H9 (cell line): ENCODE measurements at regions not wholly inside any gene's neighbourhood (a gene's known extent, or its start where the extent isn't known, plus 50 kb on each side); places are given as distances from the start of the nearest gene placed in this dataset.

ENCODE experiments used
- DNase-seq: peaks from one replicate; pipeline ENCODE4 v3.0.0-alpha.2; 2017
- H2AFZ ChIP-seq: one replicate; pipeline ENCODE4 v1.6.1; 2013; ENCODE audit warnings: mild to moderate bottlenecking, low read length, control low read depth, moderate library complexity
- H2AK5ac ChIP-seq: 2 replicates; pipeline ENCODE4 v1.6.1; 2013; ENCODE audit warnings: low read length, control low read depth, mixed read lengths; ENCODE audit not compliant: insufficient read length
- H2BK120ac ChIP-seq: one replicate; pipeline ENCODE4 v1.6.1; 2013; ENCODE audit warnings: low read depth, mild to moderate bottlenecking, low read length, control low read depth, inconsistent platforms; ENCODE audit not compliant: poor library complexity, severe bottlenecking
- H2BK12ac ChIP-seq: 2 replicates; pipeline ENCODE4 v1.6.1; 2013; ENCODE audit warnings: low read length, control low read depth, mixed read lengths, low read depth; ENCODE audit not compliant: insufficient read length
- H2BK15ac ChIP-seq: 2 replicates; pipeline ENCODE4 v1.6.1; 2013; ENCODE audit warnings: low read depth, low read length, control low read depth
- H2BK20ac ChIP-seq: one replicate; pipeline ENCODE4 v1.6.1; 2013; ENCODE audit warnings: low read depth, mild to moderate bottlenecking, low read length, control low read depth, inconsistent platforms; ENCODE audit not compliant: poor library complexity, severe bottlenecking
- H2BK5ac ChIP-seq: 2 replicates; pipeline ENCODE4 v1.6.1; 2013; ENCODE audit warnings: low read length, control low read depth, mixed read lengths; ENCODE audit not compliant: insufficient read length
- H3K14ac ChIP-seq: 2 replicates; pipeline ENCODE4 v1.6.1; 2013; ENCODE audit warnings: low read length, control low read depth; ENCODE audit not compliant: insufficient read depth
- H3K18ac ChIP-seq: 2 replicates; pipeline ENCODE4 v1.6.1; 2013; ENCODE audit warnings: low read depth, mild to moderate bottlenecking, mixed read lengths, low read length, control low read depth; ENCODE audit not compliant: insufficient read length
- H3K23ac ChIP-seq: 2 replicates; pipeline ENCODE4 v1.6.1; 2013; ENCODE audit warnings: low read length, control low read depth, mixed read lengths, low read depth; ENCODE audit not compliant: insufficient read length
- H3K23me2 ChIP-seq: 2 replicates; pipeline ENCODE4 v1.6.1; 2013; ENCODE audit warnings: low read depth, mild to moderate bottlenecking, mixed read lengths, low read length, control low read depth; ENCODE audit not compliant: insufficient read length, poor library complexity, severe bottlenecking
- H3K27ac ChIP-seq: 2 replicates; pipeline ENCODE4 v1.5.1; 2013; ENCODE audit warnings: low read length, control low read depth, mixed read lengths, low read depth; ENCODE audit not compliant: insufficient read length
- H3K27me3 ChIP-seq: 2 replicates; pipeline ENCODE4 v1.6.1; 2013; ENCODE audit warnings: low read length, control low read depth, inconsistent platforms; ENCODE audit not compliant: insufficient read depth
- H3K4ac ChIP-seq: 2 replicates; pipeline ENCODE4 v1.6.1; 2013; ENCODE audit warnings: low read depth, mild to moderate bottlenecking, control low read depth, inconsistent platforms, low read length, moderate library complexity
- H3K4me1 ChIP-seq: 2 replicates; pipeline ENCODE4 v1.6.1; 2013; ENCODE audit warnings: low read length, control low read depth, inconsistent platforms; ENCODE audit not compliant: insufficient read depth
- H3K4me2 ChIP-seq: 2 replicates; pipeline ENCODE4 v1.6.1; 2013; ENCODE audit warnings: low read length, control low read depth, mixed read lengths; ENCODE audit not compliant: insufficient read length, insufficient read depth
- H3K56ac ChIP-seq: 2 replicates; pipeline ENCODE4 v1.6.1; 2013; ENCODE audit warnings: low read depth, mild to moderate bottlenecking, mixed read lengths, low read length, control low read depth; ENCODE audit not compliant: insufficient read length
- H3K79me1 ChIP-seq: 2 replicates; pipeline ENCODE4 v1.6.1; 2013; ENCODE audit warnings: low read depth, mild to moderate bottlenecking, moderate library complexity, low read length, control low read depth, inconsistent platforms; ENCODE audit not compliant: insufficient read depth, poor library complexity, severe bottlenecking
- H3K79me2 ChIP-seq: 2 replicates; pipeline ENCODE4 v1.6.1; 2013; ENCODE audit warnings: low read length, control low read depth, inconsistent platforms; ENCODE audit not compliant: insufficient read depth
- H3K9ac ChIP-seq: 2 replicates; pipeline ENCODE4 v1.6.1; 2013; ENCODE audit warnings: low read length, control low read depth, mixed read lengths; ENCODE audit not compliant: insufficient read length; ENCODE audit errors: extremely low read depth
- H3K9me3 ChIP-seq: one replicate; pipeline ENCODE4 v1.6.1; 2013; ENCODE audit warnings: low read depth, low read length, inconsistent platforms; ENCODE audit not compliant: control insufficient read depth
- H3T11ph ChIP-seq: one replicate; pipeline ENCODE4 v1.6.1; 2013; ENCODE audit warnings: mild to moderate bottlenecking, low read length, control low read depth, inconsistent platforms
- H4K20me1 ChIP-seq: one replicate; pipeline ENCODE4 v1.6.1; 2013; ENCODE audit not compliant: control insufficient read depth, insufficient read length, insufficient read depth
- H4K5ac ChIP-seq: 2 replicates; pipeline ENCODE4 v1.6.1; 2013; ENCODE audit warnings: low read depth, mild to moderate bottlenecking, mixed read lengths, low read length, control low read depth; ENCODE audit not compliant: insufficient read length
- H4K8ac ChIP-seq: replicated peaks from 2 replicates; pipeline ENCODE4 v1.6.1; 2013; ENCODE audit warnings: low read length, control low read depth, mixed read lengths, low read depth; ENCODE audit not compliant: insufficient read length
- H4K91ac ChIP-seq: 2 replicates; pipeline ENCODE4 v1.6.1; 2013; ENCODE audit warnings: low read depth, mild to moderate bottlenecking, moderate library complexity, mixed read lengths, low read length, control low read depth; ENCODE audit not compliant: insufficient read length
- H3K27ac Mint-ChIP-seq, 3 experiments: 2 replicates in 2 of 3; 3 replicates in 1 of 3; pipeline ENCODE4 v1.8.0; 2020 to 2021; ENCODE audit warnings: mixed read lengths in 3 of 3, mild to moderate bottlenecking in 1 of 3, moderate library complexity in 1 of 3
- H3K27me3 Mint-ChIP-seq: 2 replicates; pipeline ENCODE4 v1.8.0; 2021; ENCODE audit warnings: low read depth, mild to moderate bottlenecking, moderate library complexity, mixed read lengths
- H3K36me3 Mint-ChIP-seq, 3 experiments: 2 replicates in 2 of 3; 3 replicates in 1 of 3; pipeline ENCODE4 v1.8.0; 2020 to 2021; ENCODE audit warnings: low read depth in 3 of 3, mixed read lengths in 3 of 3; ENCODE audit not compliant: insufficient read depth in 1 of 3
- H3K4me1 Mint-ChIP-seq, 2 experiments: 2 replicates each; pipeline ENCODE4 v1.8.0; 2020; ENCODE audit warnings: mixed read lengths in 2 of 2
- H3K4me3 Mint-ChIP-seq, 2 experiments: 2 replicates in 1 of 2; 3 replicates in 1 of 2; pipeline ENCODE4 v1.8.0; 2020 to 2021; ENCODE audit warnings: mild to moderate bottlenecking in 2 of 2, mixed read lengths in 2 of 2, moderate library complexity in 1 of 2
- H3K9me3 Mint-ChIP-seq, 2 experiments: 2 replicates in 1 of 2; 3 replicates in 1 of 2; pipeline ENCODE4 v1.8.0; 2020; ENCODE audit warnings: mild to moderate bottlenecking in 2 of 2, mixed read lengths in 2 of 2, moderate library complexity in 1 of 2
- TF ChIP-seq, protein P1 (sequence below): fragments of 200-600 bp; sonication (generic); conservative IDR thresholded peaks from 3 replicates; pipeline ENCODE4 v1.8.0; 2021; ENCODE audit warnings: antibody characterized with exemption, mild to moderate bottlenecking

- no peak overlapping the region for H2BK15ac ChIP-seq
- Mint-ChIP-seq H3K27me3 (peaks cover 2% of the 10 kb centered on the region), H3K27ac (no peak overlapping the region), H3K4me1 (0 out of 4 replicates have a peak, but pooled peaks cover 0 to 4% of the 10 kb centered on the region in 2 experiments), H3K36me3 (peaks cover 0 to 2% (median 0%) of the 10 kb centered on the region in 3 experiments; a peak in 1 of 7 replicates), H3K4me3 (no peak overlapping the region), H3K9me3 (peaks cover 0 to 5% of the 10 kb centered on the region in 2 experiments; a peak in 2 of 5 replicates)
- TF ChIP-seq, protein P1, sequence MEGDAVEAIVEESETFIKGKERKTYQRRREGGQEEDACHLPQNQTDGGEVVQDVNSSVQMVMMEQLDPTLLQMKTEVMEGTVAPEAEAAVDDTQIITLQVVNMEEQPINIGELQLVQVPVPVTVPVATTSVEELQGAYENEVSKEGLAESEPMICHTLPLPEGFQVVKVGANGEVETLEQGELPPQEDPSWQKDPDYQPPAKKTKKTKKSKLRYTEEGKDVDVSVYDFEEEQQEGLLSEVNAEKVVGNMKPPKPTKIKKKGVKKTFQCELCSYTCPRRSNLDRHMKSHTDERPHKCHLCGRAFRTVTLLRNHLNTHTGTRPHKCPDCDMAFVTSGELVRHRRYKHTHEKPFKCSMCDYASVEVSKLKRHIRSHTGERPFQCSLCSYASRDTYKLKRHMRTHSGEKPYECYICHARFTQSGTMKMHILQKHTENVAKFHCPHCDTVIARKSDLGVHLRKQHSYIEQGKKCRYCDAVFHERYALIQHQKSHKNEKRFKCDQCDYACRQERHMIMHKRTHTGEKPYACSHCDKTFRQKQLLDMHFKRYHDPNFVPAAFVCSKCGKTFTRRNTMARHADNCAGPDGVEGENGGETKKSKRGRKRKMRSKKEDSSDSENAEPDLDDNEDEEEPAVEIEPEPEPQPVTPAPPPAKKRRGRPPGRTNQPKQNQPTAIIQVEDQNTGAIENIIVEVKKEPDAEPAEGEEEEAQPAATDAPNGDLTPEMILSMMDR, result no peak
- no peak overlapping the region for H2AFZ ChIP-seq
- H3T11ph ChIP-seq, result no peak overlapping the region
- no peak overlapping the region for H2BK12ac ChIP-seq
- no peak overlapping the region for H3K56ac ChIP-seq
- H3K79me2 ChIP-seq, result no peaks in the 10 kb centered on the region
- no peak overlapping the region for H2BK5ac ChIP-seq
- no peak overlapping the region for H2BK20ac ChIP-seq
- no peak overlapping the region for H4K8ac ChIP-seq
- no peaks in the 10 kb centered on the region for H3K27me3 ChIP-seq
- no peak overlapping the region for H3K4me2 ChIP-seq
- no peak overlapping the region for H3K23ac ChIP-seq
- DNase-seq, result no peak
- H2AK5ac ChIP-seq, result no peak overlapping the region
- no peak overlapping the region for H4K91ac ChIP-seq
- no peaks in the 10 kb centered on the region for H3K79me1 ChIP-seq
- H4K5ac ChIP-seq, result no peak overlapping the region
- no peak overlapping the region for H3K14ac ChIP-seq
- no peaks in the 10 kb centered on the region for H3K4me1 ChIP-seq
- H4K20me1 ChIP-seq, result no peaks in the 10 kb centered on the region
- H3K18ac ChIP-seq, result no peak overlapping the region
- H3K9me3 ChIP-seq, result no peaks in the 10 kb centered on the region
- no peak overlapping the region for H3K9ac ChIP-seq
- no peak overlapping the region for H3K27ac ChIP-seq
- H3K4ac ChIP-seq, result no peak overlapping the region
- no peaks in the 10 kb centered on the region for H3K23me2 ChIP-seq
- H2BK120ac ChIP-seq, result no peak overlapping the region
Observed at GRCh38 chr5:155676967-155677366, 650.0 kb upstream of the SGCD start.
